Glutamatergic neuron (in vitro differentiated cells): ENCODE measurements at regions not wholly inside any gene's neighbourhood (a gene's known extent, or its start where the extent isn't known, plus 50 kb on each side); places are given as distances from the start of the nearest gene placed in this dataset.
A peak's percentile ranks its signal among the peaks of the same experiment; 100 is the strongest.

Experiments used
- DNase-seq: peaks from one replicate; pipeline ENCODE4 v3.0.0; 2022
- H3K27ac Mint-ChIP-seq: one replicate; pipeline ENCODE4 v1.8.0; 2020; ENCODE audit warnings: mild to moderate bottlenecking, mixed read lengths, inconsistent platforms; ENCODE audit not compliant: unreplicated experiment
- H3K27me3 Mint-ChIP-seq: one replicate; pipeline ENCODE4 v1.8.0; 2020; ENCODE audit warnings: mild to moderate bottlenecking, moderate library complexity, mixed read lengths, inconsistent platforms; ENCODE audit not compliant: unreplicated experiment
- H3K36me3 Mint-ChIP-seq: one replicate; pipeline ENCODE4 v1.8.0; 2020; ENCODE audit warnings: mild to moderate bottlenecking, mixed read lengths, inconsistent platforms; ENCODE audit not compliant: unreplicated experiment
- H3K4me1 Mint-ChIP-seq: one replicate; pipeline ENCODE4 v1.8.0; 2020; ENCODE audit warnings: mild to moderate bottlenecking, low read depth, mixed read lengths, inconsistent platforms; ENCODE audit not compliant: unreplicated experiment
- H3K4me3 Mint-ChIP-seq: one replicate; pipeline ENCODE4 v1.8.0; 2020; ENCODE audit warnings: mild to moderate bottlenecking, mixed read lengths, inconsistent platforms; ENCODE audit not compliant: unreplicated experiment
- H3K9me3 Mint-ChIP-seq: one replicate; pipeline ENCODE4 v1.8.0; 2020; ENCODE audit warnings: mild to moderate bottlenecking, moderate library complexity, mixed read lengths, inconsistent platforms; ENCODE audit not compliant: unreplicated experiment
- TF ChIP-seq, protein P1 (sequence below): fragments of 200-600 bp; sonication (generic); IDR thresholded peaks from one replicate; pipeline ENCODE4 v1.5.0; 2021; ENCODE audit not compliant: partially characterized antibody, unreplicated experiment

DNA sequence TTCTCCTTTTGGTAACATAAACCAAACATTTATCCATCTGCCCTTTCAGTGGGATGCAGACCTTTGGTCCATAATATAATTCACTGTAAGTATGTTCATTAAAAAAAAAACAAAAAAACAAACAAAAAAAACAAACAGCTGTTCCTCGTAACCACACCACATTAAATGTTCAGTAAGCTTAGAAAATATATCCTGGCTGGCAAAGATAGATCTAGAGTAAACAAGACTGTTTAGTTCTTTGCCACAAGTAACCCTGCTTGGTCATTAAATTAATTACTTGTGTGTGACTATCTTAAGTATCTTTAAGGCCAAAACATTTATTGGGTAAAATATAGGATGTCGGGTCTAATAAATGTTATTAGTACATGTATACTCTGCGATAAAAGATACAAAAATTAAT, 1717.1 kb downstream of the EFNA5 start:
- H3K27me3 Mint-ChIP-seq = peaks cover 2% of the 10 kb centered on the region
- no peaks in the 10 kb centered on the region for H3K9me3 Mint-ChIP-seq
- H3K4me1 Mint-ChIP-seq = peaks cover 11% of the 10 kb centered on the region
- no peak overlapping the region for H3K4me3 Mint-ChIP-seq
- H3K36me3 Mint-ChIP-seq = no peaks in the 10 kb centered on the region
- peak overlapping the region; percentile 78 for H3K27ac Mint-ChIP-seq
- TF ChIP-seq, protein P1, sequence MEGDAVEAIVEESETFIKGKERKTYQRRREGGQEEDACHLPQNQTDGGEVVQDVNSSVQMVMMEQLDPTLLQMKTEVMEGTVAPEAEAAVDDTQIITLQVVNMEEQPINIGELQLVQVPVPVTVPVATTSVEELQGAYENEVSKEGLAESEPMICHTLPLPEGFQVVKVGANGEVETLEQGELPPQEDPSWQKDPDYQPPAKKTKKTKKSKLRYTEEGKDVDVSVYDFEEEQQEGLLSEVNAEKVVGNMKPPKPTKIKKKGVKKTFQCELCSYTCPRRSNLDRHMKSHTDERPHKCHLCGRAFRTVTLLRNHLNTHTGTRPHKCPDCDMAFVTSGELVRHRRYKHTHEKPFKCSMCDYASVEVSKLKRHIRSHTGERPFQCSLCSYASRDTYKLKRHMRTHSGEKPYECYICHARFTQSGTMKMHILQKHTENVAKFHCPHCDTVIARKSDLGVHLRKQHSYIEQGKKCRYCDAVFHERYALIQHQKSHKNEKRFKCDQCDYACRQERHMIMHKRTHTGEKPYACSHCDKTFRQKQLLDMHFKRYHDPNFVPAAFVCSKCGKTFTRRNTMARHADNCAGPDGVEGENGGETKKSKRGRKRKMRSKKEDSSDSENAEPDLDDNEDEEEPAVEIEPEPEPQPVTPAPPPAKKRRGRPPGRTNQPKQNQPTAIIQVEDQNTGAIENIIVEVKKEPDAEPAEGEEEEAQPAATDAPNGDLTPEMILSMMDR = no peak
- DNase-seq = no peak

DNA sequence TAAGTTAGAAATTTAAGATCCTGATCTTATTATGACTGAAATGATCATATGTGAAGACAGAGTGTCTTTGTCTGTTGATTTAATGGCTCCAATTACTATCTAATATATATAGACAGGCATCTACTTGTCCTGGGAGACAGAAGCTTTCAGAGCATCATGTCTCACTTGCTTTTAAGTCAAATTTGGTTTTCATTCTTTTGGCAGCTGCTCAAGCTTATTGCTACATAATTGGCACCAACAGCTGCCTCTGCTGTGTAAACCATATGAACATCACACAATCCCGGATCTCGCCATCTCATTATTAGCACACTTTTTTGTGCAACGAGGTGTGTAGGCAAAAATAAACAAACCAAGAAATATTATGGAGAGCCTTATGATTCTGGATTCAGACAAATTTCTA, 1717.9 kb downstream of the EFNA5 start:
- DNase-seq = no peak
- TF ChIP-seq, protein P1 = no peak
- peak overlapping the region; percentile 91 for H3K27ac Mint-ChIP-seq
- H3K4me1 Mint-ChIP-seq = peaks cover 11% of the 10 kb centered on the region
- peaks cover 2% of the 10 kb centered on the region for H3K27me3 Mint-ChIP-seq
- no peak overlapping the region for H3K4me3 Mint-ChIP-seq
- H3K36me3 Mint-ChIP-seq = no peaks in the 10 kb centered on the region
- no peaks in the 10 kb centered on the region for H3K9me3 Mint-ChIP-seq

DNA sequence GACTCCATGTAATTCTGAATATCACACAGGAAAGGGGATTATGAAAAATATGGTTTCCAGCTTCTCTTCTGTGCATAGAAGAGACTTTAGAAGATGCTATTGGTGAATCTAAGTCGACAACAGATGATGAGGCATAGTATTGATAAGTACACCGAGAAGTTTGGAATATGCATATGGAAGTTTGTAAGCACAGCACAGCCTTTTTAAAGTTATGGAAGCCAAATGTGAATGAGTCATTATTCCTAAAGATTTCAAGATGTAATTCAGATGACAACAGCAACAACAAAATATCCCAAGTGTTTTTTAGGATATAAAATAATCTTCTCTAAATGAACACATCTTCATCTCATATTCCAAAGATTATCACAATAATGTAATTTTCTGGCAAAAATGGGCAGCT, 1723.3 kb downstream of the EFNA5 start:
- Mint-ChIP-seq H3K4me3 (no peak overlapping the region), H3K27ac (no peak overlapping the region), H3K9me3 (no peaks in the 10 kb centered on the region), H3K36me3 (no peaks in the 10 kb centered on the region), H3K4me1 (peaks cover 9% of the 10 kb centered on the region), H3K27me3 (peaks cover 3% of the 10 kb centered on the region)
- TF ChIP-seq, protein P1 = no peak
- no peak for DNase-seq

DNA sequence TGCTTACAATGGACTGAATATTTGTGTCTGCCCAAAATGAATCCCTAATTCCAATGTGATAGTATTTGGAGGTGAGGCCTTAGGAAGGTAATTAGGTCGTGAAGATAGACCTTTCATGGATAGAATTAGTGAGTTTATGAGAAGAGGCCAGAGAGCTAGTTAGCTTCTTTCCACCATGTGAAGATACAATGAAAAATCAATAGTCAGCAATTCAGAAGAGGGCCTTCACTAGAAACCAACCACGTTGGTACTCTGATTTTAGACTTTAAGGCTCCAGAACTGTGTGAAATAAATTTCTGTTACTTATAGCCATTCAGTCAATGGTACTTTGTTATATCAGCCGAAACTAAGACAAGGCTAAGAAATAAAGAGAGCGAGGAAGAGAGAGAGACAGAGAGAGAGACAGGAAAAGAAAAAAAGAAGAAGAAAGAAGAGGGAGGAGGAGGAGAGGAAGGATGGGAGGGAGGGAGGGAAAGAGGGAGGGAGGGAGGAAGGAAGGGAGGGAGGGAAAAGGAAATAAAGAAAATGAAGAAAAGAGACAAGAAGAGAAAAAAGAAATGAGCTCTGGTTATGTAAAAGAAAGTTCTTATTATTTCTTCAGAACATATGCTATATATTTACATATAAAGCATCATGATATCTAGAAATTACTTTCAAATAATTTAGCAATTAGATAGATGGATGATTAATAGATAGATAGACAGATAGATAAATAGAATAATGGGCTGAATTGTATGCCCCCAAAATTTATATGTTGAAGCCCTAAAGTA, 1725.3 kb downstream of the EFNA5 start:
- DNase-seq = no peak
- TF ChIP-seq, protein P1 = no peak
- no peaks in the 10 kb centered on the region for H3K36me3 Mint-ChIP-seq
- peaks cover 8% of the 10 kb centered on the region for H3K4me1 Mint-ChIP-seq
- no peak overlapping the region for H3K4me3 Mint-ChIP-seq
- H3K27ac Mint-ChIP-seq = no peak overlapping the region
- H3K9me3 Mint-ChIP-seq = no peaks in the 10 kb centered on the region
- H3K27me3 Mint-ChIP-seq = peaks cover 3% of the 10 kb centered on the region

DNA sequence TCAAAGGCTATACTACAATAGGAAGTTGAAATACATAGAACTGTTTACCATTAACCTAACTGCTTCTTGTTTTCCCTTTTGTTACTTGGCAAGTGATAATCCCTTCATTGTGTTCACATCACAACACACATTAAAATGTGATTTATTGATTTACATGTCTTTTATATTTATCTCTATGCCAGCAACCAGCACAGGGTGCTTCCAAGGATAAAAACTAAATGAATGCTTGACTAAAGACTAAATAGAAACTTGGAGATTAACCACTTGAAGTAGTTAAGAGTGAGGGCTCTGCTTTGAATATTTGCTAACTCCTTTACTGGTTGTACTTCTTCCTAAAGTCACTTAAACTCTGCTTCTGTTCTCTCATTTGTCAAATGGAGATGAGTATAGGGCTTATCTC, 1730.6 kb downstream of the EFNA5 start:
- Mint-ChIP-seq H3K27ac (no peak overlapping the region), H3K4me3 (no peak overlapping the region), H3K9me3 (peaks cover 2% of the 10 kb centered on the region), H3K36me3 (peaks cover 4% of the 10 kb centered on the region), H3K4me1 (no peaks in the 10 kb centered on the region), H3K27me3 (peaks cover 3% of the 10 kb centered on the region)
- no peak for DNase-seq
- TF ChIP-seq, protein P1 = no peak
